Endothelial cell of umbilical vein (primary cell): ENCODE measurements at regions not wholly inside any gene's neighbourhood (a gene's known extent, or its start where the extent isn't known, plus 50 kb on each side); places are given as distances from the start of the nearest gene placed in this dataset.

Experiments used
- BruUV-seq: library from RNA; stranded (reverse); fragments of 400-500 nt; replicated peaks from 2 replicates; lab custom pipeline; 2021; lab: Mats Ljungman, UMichigan
- CTCF ChIA-PET: fragments of 300-600, 350-600 bp; sonication (Branson Sonifier 250); formaldehyde crosslinking; loops from one replicate; lab custom pipeline; 2021; ENCODE audit warnings: antibody characterized with exemption, inconsistent platforms; lab: Charles Lee
- POLR2A ChIA-PET: fragments of 300-600, 350-600 bp; sonication (Branson Sonifier 250); formaldehyde crosslinking; loops from one replicate; lab custom pipeline; 2021; ENCODE audit warnings: antibody characterized with exemption, inconsistent platforms; lab: Charles Lee
- DNase-seq: peaks from one replicate; pipeline ENCODE4 v3.0.0-alpha.2; 2011; ENCODE audit warnings: low read depth, low spot score
- FAIRE-seq: peaks from 2 replicates; lab custom pipeline; 2011; peaks lifted over from hg19 to GRCh38; lab: Jason Lieb, UNC
- H2AFZ ChIP-seq: 2 replicates; pipeline ENCODE4 v1.6.0; 2012; ENCODE audit warnings: low read depth, low read length, control low read depth, inconsistent platforms
- H3K27ac ChIP-seq: 2 replicates; pipeline ENCODE4 v1.5.1; 2011; ENCODE audit warnings: low read depth, mild to moderate bottlenecking, control low read depth, low read length, moderate library complexity; ENCODE audit not compliant: insufficient read depth
- H3K27me3 ChIP-seq, 2 experiments: 2 replicates each; pipeline versions ENCODE4 v1.6.0 to v1.6.1; 2011; ENCODE audit warnings: low read length in 2 of 2, mixed read lengths in 1 of 2; ENCODE audit not compliant: control insufficient read depth in 2 of 2, insufficient read depth in 2 of 2
- H3K36me3 ChIP-seq, 2 experiments: 2 replicates in 1 of 2; 3 replicates in 1 of 2; pipeline ENCODE4 v1.5.1; 2011; ENCODE audit warnings: low read length in 2 of 2, mild to moderate bottlenecking in 1 of 2, moderate library complexity in 1 of 2; ENCODE audit not compliant: control insufficient read depth in 2 of 2, insufficient read depth in 2 of 2; ENCODE audit errors: extremely low read depth in 1 of 2
- H3K4me1 ChIP-seq: 3 replicates; pipeline ENCODE4 v1.5.1; 2011; ENCODE audit warnings: mild to moderate bottlenecking, low read length; ENCODE audit not compliant: control insufficient read depth, insufficient read depth; ENCODE audit errors: extremely low read depth
- H3K4me2 ChIP-seq: 2 replicates; pipeline ENCODE4 v1.6.1; 2011; ENCODE audit warnings: low read length, control low read depth, mixed read lengths; ENCODE audit not compliant: insufficient read depth
- H3K4me3 ChIP-seq, 3 experiments: fragments of 200-600 bp in 1 of 3; sonication (generic), shearing (Covaris generic) in 1 of 3; replicated peaks in 1 of 3; 2 replicates each; pipeline ENCODE4 v1.5.1; 2011 to 2016; ENCODE audit warnings: control low read depth in 3 of 3, low read length in 3 of 3, mild to moderate bottlenecking in 2 of 3, inconsistent platforms in 1 of 3, low read depth in 1 of 3, moderate library complexity in 1 of 3; ENCODE audit not compliant: insufficient read depth in 1 of 3
- H3K79me2 ChIP-seq: 2 replicates; pipeline ENCODE4 v1.6.0; 2012; ENCODE audit warnings: low read length, inconsistent platforms; ENCODE audit not compliant: control insufficient read depth, insufficient read depth
- H3K9ac ChIP-seq: replicated peaks from 2 replicates; pipeline ENCODE3; 2011; ENCODE audit warnings: low read length, control low read depth; ENCODE audit not compliant: insufficient read depth; ENCODE audit errors: extremely low read depth
- H3K9me1 ChIP-seq: replicated peaks from 3 replicates; pipeline ENCODE4 v1.6.0; 2011; ENCODE audit warnings: mild to moderate bottlenecking, low read length; ENCODE audit not compliant: control insufficient read depth, insufficient read depth; ENCODE audit errors: extremely low read depth
- H3K9me3 ChIP-seq: replicated peaks from 2 replicates; pipeline ENCODE4 v1.5.1; 2012; ENCODE audit warnings: low read length, inconsistent platforms; ENCODE audit not compliant: control insufficient read depth, insufficient read depth
- H4K20me1 ChIP-seq: replicated peaks from 2 replicates; pipeline ENCODE3; 2011; ENCODE audit warnings: mild to moderate bottlenecking, low read length; ENCODE audit not compliant: control insufficient read depth, insufficient read depth; ENCODE audit errors: extremely low read depth
- EZH2 ChIP-seq: IDR thresholded peaks from 2 replicates; pipeline ENCODE4 v1.6.1; 2012; ENCODE audit warnings: borderline replicate concordance, low read depth, mild to moderate bottlenecking, moderate library complexity, low read length, inconsistent platforms; ENCODE audit not compliant: severe bottlenecking
- FOS ChIP-seq: IDR thresholded peaks from 2 replicates; pipeline ENCODE4 v1.6.1; 2011; ENCODE audit warnings: mild to moderate bottlenecking, low read length, moderate library complexity, borderline replicate concordance; ENCODE audit not compliant: insufficient read depth
- GATA2 ChIP-seq: IDR thresholded peaks from 2 replicates; pipeline ENCODE4 v1.7.0; 2011; ENCODE audit warnings: low read depth, mild to moderate bottlenecking, moderate library complexity, mixed read lengths, low read length; ENCODE audit not compliant: insufficient read length, insufficient read depth
- JUN ChIP-seq: IDR thresholded peaks from 2 replicates; pipeline ENCODE4 v1.6.1; 2011; ENCODE audit warnings: borderline replicate concordance, low read depth; ENCODE audit not compliant: insufficient read length, insufficient read depth
- MAX ChIP-seq: IDR thresholded peaks from 2 replicates; pipeline ENCODE4 v1.6.1; 2011; ENCODE audit not compliant: insufficient read depth, insufficient read length
- MYC ChIP-seq: IDR thresholded peaks from one replicate; pipeline ENCODE4 v1.6.1; 2011; ENCODE audit warnings: mild to moderate bottlenecking, low read depth, low read length
- POLR2A ChIP-seq: IDR thresholded peaks from 2 replicates; pipeline ENCODE4 v1.6.1; 2012; ENCODE audit warnings: low read depth, mild to moderate bottlenecking, control low read depth, low read length
- POLR2AphosphoS5 ChIP-seq: IDR thresholded peaks from 2 replicates; pipeline ENCODE4 v1.6.1; 2012; ENCODE audit warnings: low read depth, mild to moderate bottlenecking, control low read depth, low read length, moderate library complexity; ENCODE audit not compliant: insufficient read depth
- dilution Hi-C: fragments of 300-500 bp; cut with MboI; formaldehyde crosslinking; loops from one replicate; pipeline ENCODE4 v1.15.0; 2019; ENCODE audit warnings: low sequenced_read_pairs; ENCODE audit not compliant: extremely low pct_ligation_motif_present
- intact Hi-C: fragments of 100-400 bp; cut with micrococcal nuclease; formaldehyde crosslinking; loops from one replicate; pipeline ENCODE4 v1.10.0; 2022
- TF ChIP-seq, protein P1 (sequence below), 2 donors: IDR thresholded peaks; 1 replicate in 1 of 2; 2 replicates in 1 of 2; pipeline ENCODE4 v1.5.1; 2011; ENCODE audit warnings: low read length in 2 of 2, mild to moderate bottlenecking in 2 of 2, moderate library complexity in 2 of 2, control low read depth in 1 of 2, inconsistent platforms in 1 of 2, low read depth in 1 of 2; ENCODE audit not compliant: insufficient read depth in 1 of 2; ENCODE audit errors: extremely low read depth in 1 of 2

GRCh38 chr2:236855176-236855865, 230.4 kb upstream of the COPS8 start:
- Histone ChIP-seq H3K9me1 (no peaks in the 10 kb centered on the region), H2AFZ (no peak overlapping the region), H3K79me2 (no peaks in the 10 kb centered on the region), H4K20me1 (no peaks in the 10 kb centered on the region), H3K27ac (no peak overlapping the region), H3K4me2 (no peak overlapping the region), H3K27me3 (no peaks in the 10 kb centered on the region), H3K9me3 (no peaks in the 10 kb centered on the region), H3K9ac (no peak overlapping the region), H3K36me3 (no peaks in the 10 kb centered on the region), H3K4me1 (peaks cover 8% of the 10 kb centered on the region), H3K4me3 (no peak overlapping the region)
- TF ChIP-seq EZH2 (no peak), POLR2A (no peak), FOS (no peak), JUN (no peak), MYC (no peak), GATA2 (no peak), POLR2AphosphoS5 (no peak), MAX (no peak)
- TF ChIP-seq, protein P1, sequence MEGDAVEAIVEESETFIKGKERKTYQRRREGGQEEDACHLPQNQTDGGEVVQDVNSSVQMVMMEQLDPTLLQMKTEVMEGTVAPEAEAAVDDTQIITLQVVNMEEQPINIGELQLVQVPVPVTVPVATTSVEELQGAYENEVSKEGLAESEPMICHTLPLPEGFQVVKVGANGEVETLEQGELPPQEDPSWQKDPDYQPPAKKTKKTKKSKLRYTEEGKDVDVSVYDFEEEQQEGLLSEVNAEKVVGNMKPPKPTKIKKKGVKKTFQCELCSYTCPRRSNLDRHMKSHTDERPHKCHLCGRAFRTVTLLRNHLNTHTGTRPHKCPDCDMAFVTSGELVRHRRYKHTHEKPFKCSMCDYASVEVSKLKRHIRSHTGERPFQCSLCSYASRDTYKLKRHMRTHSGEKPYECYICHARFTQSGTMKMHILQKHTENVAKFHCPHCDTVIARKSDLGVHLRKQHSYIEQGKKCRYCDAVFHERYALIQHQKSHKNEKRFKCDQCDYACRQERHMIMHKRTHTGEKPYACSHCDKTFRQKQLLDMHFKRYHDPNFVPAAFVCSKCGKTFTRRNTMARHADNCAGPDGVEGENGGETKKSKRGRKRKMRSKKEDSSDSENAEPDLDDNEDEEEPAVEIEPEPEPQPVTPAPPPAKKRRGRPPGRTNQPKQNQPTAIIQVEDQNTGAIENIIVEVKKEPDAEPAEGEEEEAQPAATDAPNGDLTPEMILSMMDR (IDR thresholded peaks at IDR 0.05; ENCODE audit: extremely low read depth in 1 of 2, insufficient read depth in 1 of 2, low read depth in 1 of 2, low read length in 2 of 2) = no peak
- intact Hi-C loops (no loop called here), dilution Hi-C loops (no loop called here)
- POLR2A ChIA-PET = no interaction called here
- BruUV-seq = no TSS peak
- DNase-seq (no peak), FAIRE-seq (no peak)
- CTCF ChIA-PET = no interaction called here
